Caki2 (cell line): ENCODE measurements at regions not wholly inside any gene's neighbourhood (a gene's known extent, or its start where the extent isn't known, plus 50 kb on each side); places are given as distances from the start of the nearest gene placed in this dataset.

ENCODE experiments used
- DNase-seq: peaks from one replicate; pipeline ENCODE4 v3.0.0-alpha.2; 2015; ENCODE audit warnings: low read depth
- in situ Hi-C: cut with HindIII; loops from 2 replicates; pipeline ENCODE4 v1.10.0; 2016; ENCODE audit warnings: low sequenced_read_pairs, low pct_unique_long_range_greater_than_20kb, mixed read lengths

- in situ Hi-C loops, result no loop called here
- DNase-seq, result no peak
Observed at GRCh38 chr3:153087595-153088566, 74.1 kb upstream of the RAP2B start.

- in situ Hi-C loops, result no loop called here
- no peak for DNase-seq
Observed at GRCh38 chr3:153089620-153090019, 72.4 kb upstream of the RAP2B start.

- no peak for DNase-seq
- in situ Hi-C loops, result no loop called here
Observed at GRCh38 chr3:153090973-153091372, 71.1 kb upstream of the RAP2B start.

GRCh38 chr3:153093629-153094028, 68.4 kb upstream of the RAP2B start:
- DNase-seq, result no peak
- in situ Hi-C loops, result no loop called here

GRCh38 chr3:153094386-153094785, 67.6 kb upstream of the RAP2B start:
- no peak for DNase-seq
- in situ Hi-C loops, result no loop called here

GRCh38 chr3:153095441-153095840, 66.6 kb upstream of the RAP2B start:
- in situ Hi-C loops, result no loop called here
- no peak for DNase-seq

GRCh38 chr3:153096731-153097131, 65.3 kb upstream of the RAP2B start:
- DNase-seq, result peak; percentile 79
- in situ Hi-C loops, result no loop called here

GRCh38 chr3:153097213-153097612, 64.8 kb upstream of the RAP2B start:
- DNase-seq, result no peak
- in situ Hi-C loops, result no loop called here

- in situ Hi-C loops, result no loop called here
- no peak for DNase-seq
Observed at GRCh38 chr3:153099131-153099530, 62.9 kb upstream of the RAP2B start.

- peak; percentile 82 for DNase-seq
- in situ Hi-C loops, result no loop called here
Observed at GRCh38 chr3:153103406-153103945, 58.5 kb upstream of the RAP2B start.

GRCh38 chr3:153110041-153110440, 52.0 kb upstream of the RAP2B start:
- in situ Hi-C loops, result no loop called here
- DNase-seq, result no peak

GRCh38 chr3:153111016-153111415, 51.0 kb upstream of the RAP2B start:
- in situ Hi-C loops, result no loop called here
- no peak for DNase-seq
